SK-N-SH treated with all-trans-retinoic acid at 6 μM for 48 hours (cell line): ENCODE measurements at regions not wholly inside any gene's neighbourhood (a gene's known extent, or its start where the extent isn't known, plus 50 kb on each side); places are given as distances from the start of the nearest gene placed in this dataset.

Experiments
- ATAC-seq: fragments of 200-7000 bp; cut with Tn5 transposase; 3 replicates; pipeline ENCODE4 v1.9.1; 2020; ENCODE audit warnings: mild to moderate bottlenecking, moderate library complexity
- ARNTL ChIP-seq: fragments of 450-650 bp; formaldehyde crosslinking; IDR thresholded peaks from 2 replicates; pipeline ENCODE4 v1.5.0; 2020; ENCODE audit warnings: low read depth, mild to moderate bottlenecking, moderate library complexity, borderline replicate concordance
- BACH2 ChIP-seq: fragments of 250-450 bp; sonication (Bioruptor Pico); IDR thresholded peaks from 2 replicates; pipeline ENCODE4 v1.9.0; 2021; ENCODE audit warnings: mild to moderate bottlenecking, borderline replicate concordance
- CSDC2 ChIP-seq: fragments of 250-450 bp; sonication (Bioruptor Pico); IDR thresholded peaks from 2 replicates; pipeline ENCODE4 v1.5.0; 2020; ENCODE audit warnings: mild to moderate bottlenecking, moderate library complexity
- ESRRG ChIP-seq: fragments of 250-450 bp; sonication (Bioruptor Pico); IDR thresholded peaks from 2 replicates; pipeline ENCODE4 v1.6.1; 2021; ENCODE audit warnings: mild to moderate bottlenecking
- ISL1 ChIP-seq: fragments of 250-450 bp; sonication (Bioruptor Pico); IDR thresholded peaks from 2 replicates; pipeline ENCODE4 v2.1.2; 2022; ENCODE audit warnings: mild to moderate bottlenecking, moderate library complexity
- PPARA ChIP-seq: fragments of 250-450 bp; sonication (Bioruptor Pico); IDR thresholded peaks from 2 replicates; pipeline ENCODE4 v1.5.0; 2020; ENCODE audit warnings: mild to moderate bottlenecking, borderline replicate concordance
- TCF4 ChIP-seq: fragments of 250-450 bp; sonication (Bioruptor Pico); IDR thresholded peaks from 2 replicates; pipeline ENCODE4 v1.8.0; 2021; ENCODE audit warnings: mild to moderate bottlenecking, moderate library complexity, borderline replicate concordance
- TOX ChIP-seq: fragments of 250-450 bp; sonication (Bioruptor Pico); IDR thresholded peaks from 2 replicates; pipeline ENCODE4 v1.8.0; 2021; ENCODE audit warnings: mild to moderate bottlenecking, moderate library complexity, borderline replicate concordance
- ZFP3 ChIP-seq: fragments of 250-450 bp; sonication (Bioruptor Pico); IDR thresholded peaks from 2 replicates; pipeline ENCODE4 v1.5.0; 2020; ENCODE audit warnings: mild to moderate bottlenecking, moderate library complexity
- ZFP30 ChIP-seq: fragments of 450-650 bp; formaldehyde crosslinking; IDR thresholded peaks from 2 replicates; pipeline ENCODE4 v1.5.0; 2022; ENCODE audit warnings: mild to moderate bottlenecking, moderate library complexity
- ZNF565 ChIP-seq: fragments of 450-650 bp; formaldehyde crosslinking; conservative IDR thresholded peaks from 2 replicates; pipeline ENCODE4 v1.5.0; 2020; ENCODE audit warnings: low read depth, mild to moderate bottlenecking, moderate library complexity
- ZNF70 ChIP-seq: fragments of 450-650 bp; formaldehyde crosslinking; IDR thresholded peaks from 2 replicates; pipeline ENCODE4 v1.5.0; 2020; ENCODE audit warnings: mild to moderate bottlenecking, moderate library complexity
- ZNF8 ChIP-seq: fragments of 450-650 bp; formaldehyde crosslinking; IDR thresholded peaks from 2 replicates; pipeline ENCODE4 v1.5.0; 2020; ENCODE audit warnings: mild to moderate bottlenecking, moderate library complexity
- TF ChIP-seq, protein P1 (sequence below): fragments of 250-450 bp; sonication (Bioruptor Pico); IDR thresholded peaks from 2 replicates; pipeline ENCODE4 v1.8.0; 2020; ENCODE audit warnings: mild to moderate bottlenecking, moderate library complexity, borderline replicate concordance
- TF ChIP-seq, protein P2 (sequence below): fragments of 250-450 bp; sonication (Bioruptor Pico); IDR thresholded peaks from 2 replicates; pipeline ENCODE4 v1.5.0; 2020; ENCODE audit warnings: mild to moderate bottlenecking, moderate library complexity
- TF ChIP-seq, protein P3 (sequence below): fragments of 250-450 bp; sonication (Bioruptor Pico); IDR thresholded peaks from 2 replicates; pipeline ENCODE4 v1.8.0; 2021; ENCODE audit warnings: low read depth, mild to moderate bottlenecking, moderate library complexity, borderline replicate concordance

DNA sequence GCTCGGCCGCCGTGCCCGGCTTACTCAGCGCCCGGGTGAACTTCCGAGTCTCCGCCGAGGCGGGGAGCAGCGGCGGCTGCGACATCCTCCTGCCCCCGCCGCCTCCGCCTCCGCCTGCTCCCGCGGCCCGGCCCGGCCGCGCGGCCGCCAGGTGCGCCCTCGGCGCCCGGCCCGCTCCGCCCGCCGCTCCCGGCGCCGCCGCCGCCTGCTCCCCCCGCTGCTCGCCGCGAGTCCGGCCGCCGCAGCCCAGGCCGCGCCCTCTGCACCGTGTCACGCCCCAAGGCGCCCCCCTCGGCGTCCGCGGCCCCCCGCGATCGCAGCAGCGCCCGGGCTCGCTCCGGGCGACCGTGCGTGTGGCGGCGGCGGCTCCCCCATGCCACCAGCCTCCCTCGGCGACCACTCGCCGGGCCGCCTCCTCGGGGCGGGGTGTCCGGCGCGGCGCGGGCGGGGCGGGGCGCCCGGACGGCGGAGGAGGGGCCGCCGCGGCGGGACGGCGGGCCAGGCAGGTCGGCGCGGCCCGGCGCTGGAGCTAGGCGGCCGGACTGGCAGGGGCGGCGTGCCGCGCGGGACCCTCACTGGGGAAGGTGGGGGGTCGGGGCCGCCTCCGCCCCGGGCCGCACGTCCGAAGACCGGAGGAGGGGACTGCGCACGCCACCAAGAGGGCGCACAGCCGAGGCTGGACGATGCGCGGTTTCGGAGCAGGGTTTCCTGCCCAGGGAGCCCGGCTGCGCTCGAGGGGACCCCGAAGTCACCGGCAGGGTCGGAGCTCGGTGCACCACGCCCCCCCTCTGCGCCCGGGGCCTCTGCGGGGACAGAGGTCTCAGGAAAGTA lies 108.6 kb upstream of the DOCK9 start:
- TF ChIP-seq, protein P1, sequence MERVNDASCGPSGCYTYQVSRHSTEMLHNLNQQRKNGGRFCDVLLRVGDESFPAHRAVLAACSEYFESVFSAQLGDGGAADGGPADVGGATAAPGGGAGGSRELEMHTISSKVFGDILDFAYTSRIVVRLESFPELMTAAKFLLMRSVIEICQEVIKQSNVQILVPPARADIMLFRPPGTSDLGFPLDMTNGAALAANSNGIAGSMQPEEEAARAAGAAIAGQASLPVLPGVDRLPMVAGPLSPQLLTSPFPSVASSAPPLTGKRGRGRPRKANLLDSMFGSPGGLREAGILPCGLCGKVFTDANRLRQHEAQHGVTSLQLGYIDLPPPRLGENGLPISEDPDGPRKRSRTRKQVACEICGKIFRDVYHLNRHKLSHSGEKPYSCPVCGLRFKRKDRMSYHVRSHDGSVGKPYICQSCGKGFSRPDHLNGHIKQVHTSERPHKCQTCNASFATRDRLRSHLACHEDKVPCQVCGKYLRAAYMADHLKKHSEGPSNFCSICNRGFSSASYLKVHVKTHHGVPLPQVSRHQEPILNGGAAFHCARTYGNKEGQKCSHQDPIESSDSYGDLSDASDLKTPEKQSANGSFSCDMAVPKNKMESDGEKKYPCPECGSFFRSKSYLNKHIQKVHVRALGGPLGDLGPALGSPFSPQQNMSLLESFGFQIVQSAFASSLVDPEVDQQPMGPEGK (CRISPR knock-in tag), result no peak
- TF ChIP-seq, protein P2, sequence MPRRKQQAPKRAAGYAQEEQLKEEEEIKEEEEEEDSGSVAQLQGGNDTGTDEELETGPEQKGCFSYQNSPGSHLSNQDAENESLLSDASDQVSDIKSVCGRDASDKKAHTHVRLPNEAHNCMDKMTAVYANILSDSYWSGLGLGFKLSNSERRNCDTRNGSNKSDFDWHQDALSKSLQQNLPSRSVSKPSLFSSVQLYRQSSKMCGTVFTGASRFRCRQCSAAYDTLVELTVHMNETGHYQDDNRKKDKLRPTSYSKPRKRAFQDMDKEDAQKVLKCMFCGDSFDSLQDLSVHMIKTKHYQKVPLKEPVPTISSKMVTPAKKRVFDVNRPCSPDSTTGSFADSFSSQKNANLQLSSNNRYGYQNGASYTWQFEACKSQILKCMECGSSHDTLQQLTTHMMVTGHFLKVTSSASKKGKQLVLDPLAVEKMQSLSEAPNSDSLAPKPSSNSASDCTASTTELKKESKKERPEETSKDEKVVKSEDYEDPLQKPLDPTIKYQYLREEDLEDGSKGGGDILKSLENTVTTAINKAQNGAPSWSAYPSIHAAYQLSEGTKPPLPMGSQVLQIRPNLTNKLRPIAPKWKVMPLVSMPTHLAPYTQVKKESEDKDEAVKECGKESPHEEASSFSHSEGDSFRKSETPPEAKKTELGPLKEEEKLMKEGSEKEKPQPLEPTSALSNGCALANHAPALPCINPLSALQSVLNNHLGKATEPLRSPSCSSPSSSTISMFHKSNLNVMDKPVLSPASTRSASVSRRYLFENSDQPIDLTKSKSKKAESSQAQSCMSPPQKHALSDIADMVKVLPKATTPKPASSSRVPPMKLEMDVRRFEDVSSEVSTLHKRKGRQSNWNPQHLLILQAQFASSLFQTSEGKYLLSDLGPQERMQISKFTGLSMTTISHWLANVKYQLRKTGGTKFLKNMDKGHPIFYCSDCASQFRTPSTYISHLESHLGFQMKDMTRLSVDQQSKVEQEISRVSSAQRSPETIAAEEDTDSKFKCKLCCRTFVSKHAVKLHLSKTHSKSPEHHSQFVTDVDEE, result no peak
- TF ChIP-seq ZFP3 (CRISPR knock-in tag) (no peak), ZNF565 (no peak), CSDC2 (CRISPR knock-in tag) (no peak), ESRRG (CRISPR knock-in tag) (no peak), TOX (CRISPR knock-in tag) (no peak)
- ATAC-seq, result peak; percentile 57

DNA sequence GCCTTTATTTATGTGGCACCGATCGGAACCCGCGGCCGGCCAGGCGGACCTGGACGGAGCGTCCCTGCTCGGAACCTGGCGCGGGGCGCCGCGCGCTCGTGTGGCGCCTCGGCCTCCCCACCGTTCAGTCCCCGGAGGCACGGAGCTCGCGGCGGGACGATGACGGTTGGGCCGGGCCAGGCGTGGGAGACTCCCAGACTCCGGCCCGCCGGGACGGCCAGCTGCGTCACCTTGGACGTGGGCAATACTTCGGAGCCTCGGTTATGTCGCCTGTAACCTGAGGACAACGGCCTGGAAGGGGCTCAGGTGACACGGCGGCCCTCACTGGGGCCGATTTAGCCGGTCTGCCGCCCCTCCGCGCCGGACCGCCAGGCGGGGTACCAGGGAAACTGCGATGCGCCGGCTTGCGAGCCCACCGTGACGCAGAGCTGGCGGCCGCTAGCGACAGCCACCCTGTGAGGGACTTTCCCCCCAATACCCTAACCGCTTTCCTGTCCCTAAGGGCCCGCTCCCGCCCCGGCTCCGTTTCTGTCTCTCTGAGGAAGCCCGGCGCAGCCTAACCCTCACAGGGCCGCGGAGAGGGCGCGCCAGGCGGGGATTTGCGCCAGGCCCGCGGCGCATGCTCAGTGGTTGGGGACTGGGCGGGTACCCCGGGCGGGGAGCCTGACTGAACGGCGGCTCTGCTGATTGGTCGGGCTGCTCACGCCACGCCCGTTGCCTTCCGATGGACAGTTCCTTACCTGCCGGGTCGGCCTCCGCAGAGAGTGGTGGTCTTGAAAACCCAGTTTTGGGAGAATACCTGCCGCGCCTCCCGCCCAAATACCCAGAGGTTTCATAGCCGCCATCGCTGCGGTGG lies 109.5 kb upstream of the DOCK9 start:
- TF ChIP-seq ESRRG (CRISPR knock-in tag) (no peak), ZFP3 (CRISPR knock-in tag) (no peak), ISL1 (no peak), PPARA (CRISPR knock-in tag) (no peak), TCF4 (CRISPR knock-in tag) (no peak), ZNF70 (no peak), ZFP30 (CRISPR knock-in tag) (no peak), ARNTL (CRISPR knock-in tag) (no peak), TOX (CRISPR knock-in tag) (no peak), ZNF8 (CRISPR knock-in tag) (no peak), BACH2 (CRISPR knock-in tag) (no peak), ZNF565 (no peak)
- TF ChIP-seq, protein P2, result no peak
- TF ChIP-seq, protein P1 (CRISPR knock-in tag), result no peak
- TF ChIP-seq, protein P3, sequence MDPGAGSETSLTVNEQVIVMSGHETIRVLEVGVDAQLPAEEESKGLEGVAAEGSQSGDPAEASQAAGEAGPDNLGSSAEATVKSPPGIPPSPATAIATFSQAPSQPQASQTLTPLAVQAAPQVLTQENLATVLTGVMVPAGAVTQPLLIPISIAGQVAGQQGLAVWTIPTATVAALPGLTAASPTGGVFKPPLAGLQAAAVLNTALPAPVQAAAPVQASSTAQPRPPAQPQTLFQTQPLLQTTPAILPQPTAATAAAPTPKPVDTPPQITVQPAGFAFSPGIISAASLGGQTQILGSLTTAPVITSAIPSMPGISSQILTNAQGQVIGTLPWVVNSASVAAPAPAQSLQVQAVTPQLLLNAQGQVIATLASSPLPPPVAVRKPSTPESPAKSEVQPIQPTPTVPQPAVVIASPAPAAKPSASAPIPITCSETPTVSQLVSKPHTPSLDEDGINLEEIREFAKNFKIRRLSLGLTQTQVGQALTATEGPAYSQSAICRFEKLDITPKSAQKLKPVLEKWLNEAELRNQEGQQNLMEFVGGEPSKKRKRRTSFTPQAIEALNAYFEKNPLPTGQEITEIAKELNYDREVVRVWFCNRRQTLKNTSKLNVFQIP, result no peak
- TF ChIP-seq, all 23 proteins: peak for 0
- ATAC-seq, result peak; percentile 96
